ENCODE measurements at regions not wholly inside any gene's neighbourhood (a gene's known extent, or its start where the extent isn't known, plus 50 kb on each side); places are given as distances from the start of the nearest gene placed in this dataset.

DNA sequence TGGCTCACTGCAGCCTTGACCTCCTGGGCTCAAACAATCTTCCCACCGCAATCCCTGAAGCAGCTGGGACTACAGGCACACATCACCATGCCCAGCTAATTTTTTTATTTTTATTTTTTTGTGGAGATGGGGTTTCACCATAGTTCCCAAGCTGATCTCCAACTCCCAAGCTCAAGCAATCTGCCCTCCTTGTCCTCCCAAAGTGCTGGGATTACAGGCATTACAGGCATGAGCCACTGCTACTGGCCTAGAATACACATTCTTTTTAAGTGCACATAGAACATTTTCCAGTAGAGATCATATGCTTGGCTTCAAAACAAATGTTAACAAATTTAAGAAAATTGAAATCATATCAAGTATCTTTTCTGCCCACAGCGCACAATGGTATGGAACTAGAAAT, 176.8 kb upstream of the MARCKS start:
- WGBS, result 100% methylated on average over 1 of the region's 2 CpGs
- no peaks in the 10 kb centered on the region for H3K27me3 ChIP-seq (ENCODE audit: control insufficient read depth in 1 of 2, insufficient read depth in 1 of 2, low read length in 2 of 2)
- no peak overlapping the region for H2BK15ac ChIP-seq (ENCODE audit: low read depth, poor library complexity, severe bottlenecking)

DNA sequence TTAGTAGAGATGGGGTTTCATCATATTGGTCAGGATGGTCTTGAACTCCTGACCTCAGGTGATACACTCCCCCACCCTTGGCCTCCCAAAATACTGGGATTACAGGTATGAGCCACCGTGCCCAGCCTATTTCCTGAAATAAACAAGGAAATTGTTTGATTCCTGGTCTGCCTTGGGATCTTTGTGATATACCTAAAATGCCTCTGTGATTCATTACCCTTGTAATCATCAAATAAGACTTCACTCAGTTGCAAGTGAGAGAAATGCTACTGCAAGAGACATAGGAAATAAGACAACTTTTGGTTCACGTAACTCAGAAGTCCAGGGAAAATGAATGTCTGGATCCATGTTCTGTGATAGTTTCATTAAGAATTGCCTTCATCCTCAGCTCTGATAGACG, 173.2 kb upstream of the MARCKS start:
- Histone ChIP-seq H3K9ac (ENCODE audit: low read length) (no peak overlapping the region), H3K9me3 (ENCODE audit: control insufficient read depth, low read length) (no peaks in the 10 kb centered on the region), H2AK5ac (ENCODE audit: low read length, severe bottlenecking) (no peak overlapping the region), H3K36me3 (ENCODE audit: control insufficient read depth in 1 of 2, insufficient read depth in 2 of 2, low read depth in 1 of 2, low read length in 2 of 2) (no peaks in the 10 kb centered on the region), H2BK5ac (ENCODE audit: low read depth, low read length, poor library complexity, severe bottlenecking) (no peak overlapping the region), H4K91ac (ENCODE audit: low read length) (no peak overlapping the region), H3K79me1 (replicated peaks; ENCODE audit: low read length, poor library complexity, severe bottlenecking) (no peaks in the 10 kb centered on the region), H2AFZ (ENCODE audit: low read depth, low read length) (no peak overlapping the region), H3K18ac (ENCODE audit: low read depth in 1 of 2, low read length in 2 of 2) (no peak overlapping the region), H3K14ac (ENCODE audit: low read length in 2 of 2) (no peak overlapping the region), H2BK120ac (ENCODE audit: low read depth, low read length) (no peak overlapping the region), H3K27ac (ENCODE audit: low read length, poor library complexity, severe bottlenecking) (no peak overlapping the region), H3K23ac (ENCODE audit: low read length in 2 of 2) (no peak overlapping the region), H4K8ac (ENCODE audit: low read length) (no peak overlapping the region), H3K4ac (ENCODE audit: low read depth in 1 of 2, low read length in 2 of 2) (no peak overlapping the region), H3K4me2 (ENCODE audit: low read length, poor library complexity, severe bottlenecking) (no peak overlapping the region), H2BK15ac (ENCODE audit: low read depth, poor library complexity, severe bottlenecking) (no peak overlapping the region), H3K4me1 (ENCODE audit: control insufficient read depth, insufficient read depth, low read depth, low read length) (no peaks in the 10 kb centered on the region), H3K4me3 (ENCODE audit: insufficient read depth in 1 of 2, low read depth in 1 of 2, low read length in 2 of 2) (no peak overlapping the region), H3K27me3 (ENCODE audit: control insufficient read depth in 1 of 2, insufficient read depth in 1 of 2, low read length in 2 of 2) (no peaks in the 10 kb centered on the region), H2BK12ac (ENCODE audit: low read length in 2 of 2) (no peak overlapping the region)
- WGBS, result 100% methylated on average over 2 of the region's 3 CpGs
- DNase-seq, result no peak

More for the DNA sequence above, 176.8 kb upstream of the MARCKS start:
- DNase-seq, result no peak
- Histone ChIP-seq H2BK12ac (ENCODE audit: low read length in 2 of 2) (no peak overlapping the region), H2AK5ac (ENCODE audit: low read length, severe bottlenecking) (no peak overlapping the region), H3K27ac (ENCODE audit: low read length, poor library complexity, severe bottlenecking) (no peak overlapping the region), H3K18ac (ENCODE audit: low read depth in 1 of 2, low read length in 2 of 2) (no peak overlapping the region), H3K14ac (ENCODE audit: low read length in 2 of 2) (no peak overlapping the region), H3K4me2 (ENCODE audit: low read length, poor library complexity, severe bottlenecking) (no peak overlapping the region), H3K4ac (ENCODE audit: low read depth in 1 of 2, low read length in 2 of 2) (no peak overlapping the region), H4K91ac (ENCODE audit: low read length) (no peak overlapping the region), H2AFZ (ENCODE audit: low read depth, low read length) (no peak overlapping the region), H3K79me1 (replicated peaks; ENCODE audit: low read length, poor library complexity, severe bottlenecking) (no peaks in the 10 kb centered on the region), H4K8ac (ENCODE audit: low read length) (no peak overlapping the region), H3K4me3 (ENCODE audit: insufficient read depth in 1 of 2, low read depth in 1 of 2, low read length in 2 of 2) (no peak overlapping the region), H2BK120ac (ENCODE audit: low read depth, low read length) (no peak overlapping the region), H3K9ac (ENCODE audit: low read length) (no peak overlapping the region), H3K9me3 (ENCODE audit: control insufficient read depth, low read length) (no peaks in the 10 kb centered on the region), H3K36me3 (ENCODE audit: control insufficient read depth in 1 of 2, insufficient read depth in 2 of 2, low read depth in 1 of 2, low read length in 2 of 2) (no peaks in the 10 kb centered on the region), H3K23ac (ENCODE audit: low read length in 2 of 2) (no peak overlapping the region), H2BK5ac (ENCODE audit: low read depth, low read length, poor library complexity, severe bottlenecking) (no peak overlapping the region), H3K4me1 (ENCODE audit: control insufficient read depth, insufficient read depth, low read depth, low read length) (no peaks in the 10 kb centered on the region)

DNA sequence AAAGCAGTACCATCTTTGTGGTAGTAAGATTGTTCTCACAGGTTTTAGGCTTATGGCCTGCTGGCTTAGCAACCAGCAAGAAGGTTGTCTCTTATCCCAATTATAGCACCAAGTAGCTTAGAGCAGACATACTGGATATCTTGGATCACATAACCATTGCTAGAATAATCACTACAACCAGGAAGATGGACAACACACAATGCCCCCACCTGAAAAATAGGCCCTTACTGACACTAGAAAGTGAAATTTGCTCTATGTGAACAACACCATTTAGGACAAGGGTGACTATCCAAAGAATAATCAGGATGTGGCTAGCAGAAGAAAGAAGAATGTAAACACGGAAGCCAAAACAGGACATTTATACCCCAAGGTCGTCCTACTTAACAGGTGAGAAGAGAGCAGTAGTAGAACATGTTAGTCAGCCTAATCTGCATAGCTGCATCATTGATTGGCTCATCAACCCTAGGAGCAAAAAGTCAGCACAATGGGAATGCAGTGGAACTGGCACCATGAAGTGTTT, 172.7 kb upstream of the MARCKS start:
- no peaks in the 10 kb centered on the region for H3K79me1 ChIP-seq (replicated peaks; ENCODE audit: low read length, poor library complexity, severe bottlenecking)
- H3K4ac ChIP-seq (ENCODE audit: low read depth in 1 of 2, low read length in 2 of 2), result no peak overlapping the region
- no peak overlapping the region for H2BK5ac ChIP-seq (ENCODE audit: low read depth, low read length, poor library complexity, severe bottlenecking)
- no peak overlapping the region for H2BK120ac ChIP-seq (ENCODE audit: low read depth, low read length)
- no peak overlapping the region for H2AFZ ChIP-seq (ENCODE audit: low read depth, low read length)
- DNase-seq, result peak; percentile 36
- H3K27ac ChIP-seq (ENCODE audit: low read length, poor library complexity, severe bottlenecking), result no peak overlapping the region
- H3K23ac ChIP-seq (ENCODE audit: low read length in 2 of 2), result no peak overlapping the region
- H3K4me3 ChIP-seq (ENCODE audit: insufficient read depth in 1 of 2, low read depth in 1 of 2, low read length in 2 of 2), result no peak overlapping the region
- H2BK15ac ChIP-seq (ENCODE audit: low read depth, poor library complexity, severe bottlenecking), result no peak overlapping the region
- no peak overlapping the region for H3K18ac ChIP-seq (ENCODE audit: low read depth in 1 of 2, low read length in 2 of 2)
- H3K9me3 ChIP-seq (ENCODE audit: control insufficient read depth, low read length), result no peaks in the 10 kb centered on the region
- no peak overlapping the region for H3K14ac ChIP-seq (ENCODE audit: low read length in 2 of 2)
- H3K27me3 ChIP-seq (ENCODE audit: control insufficient read depth in 1 of 2, insufficient read depth in 1 of 2, low read length in 2 of 2), result no peaks in the 10 kb centered on the region
- H3K4me1 ChIP-seq (ENCODE audit: control insufficient read depth, insufficient read depth, low read depth, low read length), result no peaks in the 10 kb centered on the region
- H4K8ac ChIP-seq (ENCODE audit: low read length), result no peak overlapping the region
- no peak overlapping the region for H4K91ac ChIP-seq (ENCODE audit: low read length)
- H2AK5ac ChIP-seq (ENCODE audit: low read length, severe bottlenecking), result no peak overlapping the region
- 22% methylated on average over 2 of the region's 2 CpGs for WGBS
- no peak overlapping the region for H2BK12ac ChIP-seq (ENCODE audit: low read length in 2 of 2)
- no peak overlapping the region for H3K9ac ChIP-seq (ENCODE audit: low read length)
- H3K4me2 ChIP-seq (ENCODE audit: low read length, poor library complexity, severe bottlenecking), result no peak overlapping the region
- H3K36me3 ChIP-seq (ENCODE audit: control insufficient read depth in 1 of 2, insufficient read depth in 2 of 2, low read depth in 1 of 2, low read length in 2 of 2), result no peaks in the 10 kb centered on the region

DNA sequence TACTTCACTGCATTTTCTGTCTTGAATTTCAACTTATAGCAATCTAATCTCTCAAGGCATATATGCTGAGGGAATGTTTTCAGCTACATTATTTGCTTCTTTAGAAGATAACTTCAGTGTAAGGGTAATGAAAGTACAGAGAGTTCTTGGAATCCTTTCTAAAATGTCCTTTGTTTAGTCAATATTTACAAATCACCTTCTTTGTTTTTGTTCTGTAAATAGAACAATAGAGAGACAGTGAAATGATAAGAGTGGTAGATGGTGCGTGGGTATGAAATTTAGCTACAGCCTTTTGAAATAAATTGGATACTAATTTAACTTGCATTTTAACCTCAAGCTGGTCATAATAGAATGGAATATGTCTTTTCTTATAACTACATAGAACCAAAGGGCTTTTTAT, 171.1 kb upstream of the MARCKS start:
- DNase-seq, result no peak
- Histone ChIP-seq H3K79me1 (replicated peaks; ENCODE audit: low read length, poor library complexity, severe bottlenecking) (no peaks in the 10 kb centered on the region), H2BK15ac (ENCODE audit: low read depth, poor library complexity, severe bottlenecking) (no peak overlapping the region), H3K9ac (ENCODE audit: low read length) (no peak overlapping the region), H3K36me3 (ENCODE audit: control insufficient read depth in 1 of 2, insufficient read depth in 2 of 2, low read depth in 1 of 2, low read length in 2 of 2) (no peaks in the 10 kb centered on the region), H3K4ac (ENCODE audit: low read depth in 1 of 2, low read length in 2 of 2) (no peak overlapping the region), H4K91ac (ENCODE audit: low read length) (no peak overlapping the region), H2AFZ (ENCODE audit: low read depth, low read length) (no peak overlapping the region), H3K14ac (ENCODE audit: low read length in 2 of 2) (no peak overlapping the region), H3K4me1 (ENCODE audit: control insufficient read depth, insufficient read depth, low read depth, low read length) (no peaks in the 10 kb centered on the region), H2AK5ac (ENCODE audit: low read length, severe bottlenecking) (no peak overlapping the region), H2BK120ac (ENCODE audit: low read depth, low read length) (no peak overlapping the region), H2BK5ac (ENCODE audit: low read depth, low read length, poor library complexity, severe bottlenecking) (no peak overlapping the region), H4K8ac (ENCODE audit: low read length) (no peak overlapping the region), H3K4me2 (ENCODE audit: low read length, poor library complexity, severe bottlenecking) (no peak overlapping the region), H3K27ac (ENCODE audit: low read length, poor library complexity, severe bottlenecking) (no peak overlapping the region), H3K9me3 (ENCODE audit: control insufficient read depth, low read length) (no peaks in the 10 kb centered on the region), H2BK12ac (ENCODE audit: low read length in 2 of 2) (no peak overlapping the region), H3K18ac (ENCODE audit: low read depth in 1 of 2, low read length in 2 of 2) (no peak overlapping the region), H3K27me3 (ENCODE audit: control insufficient read depth in 1 of 2, insufficient read depth in 1 of 2, low read length in 2 of 2) (no peaks in the 10 kb centered on the region), H3K4me3 (ENCODE audit: insufficient read depth in 1 of 2, low read depth in 1 of 2, low read length in 2 of 2) (no peak overlapping the region), H3K23ac (ENCODE audit: low read length in 2 of 2) (no peak overlapping the region)
- no CpG with 5 or more reads among the region's 1 CpG for WGBS

Measured in mesenchymal stem cell (in vitro differentiated cells and primary cell).